Activated CD8-positive, alpha-beta T cell treated with anti-CD3 and anti-CD28 coated beads for 36 hours (primary cell): ENCODE measurements at regions not wholly inside any gene's neighbourhood (a gene's known extent, or its start where the extent isn't known, plus 50 kb on each side); places are given as distances from the start of the nearest gene placed in this dataset.

Source experiments
- ATAC-seq: fragments of 200-7000 bp; cut with Tn5 transposase; one replicate; pipeline ENCODE4 v1.10.0; 2021; ENCODE audit warnings: mild to moderate bottlenecking, moderate library complexity
- CTCF ChIA-PET: fragments of 350-600 bp; sonication (Branson Sonifier 250); formaldehyde crosslinking; loops from one replicate; lab custom pipeline; 2021; ENCODE audit warnings: antibody characterized with exemption; lab: Charles Lee
- POLR2A ChIA-PET: fragments of 350-600 bp; sonication (Branson Sonifier 250); formaldehyde crosslinking; loops from one replicate; lab custom pipeline; 2021; ENCODE audit warnings: antibody characterized with exemption; lab: Charles Lee
- DNase-seq: peaks from one replicate; pipeline ENCODE4 v3.0.0-alpha.2; 2020
- H3K27ac Mint-ChIP-seq: one replicate; pipeline ENCODE4 v1.8.0; 2021; ENCODE audit warnings: mild to moderate bottlenecking, mixed read lengths
- H3K27me3 Mint-ChIP-seq: one replicate; pipeline ENCODE4 v1.8.0; 2021; ENCODE audit warnings: mixed read lengths
- H3K36me3 Mint-ChIP-seq: one replicate; pipeline ENCODE4 v1.8.0; 2021; ENCODE audit warnings: low read depth, mixed read lengths
- H3K4me1 Mint-ChIP-seq: one replicate; pipeline ENCODE4 v1.8.0; 2021; ENCODE audit warnings: low read depth, mixed read lengths
- H3K4me3 Mint-ChIP-seq: one replicate; pipeline ENCODE4 v1.8.0; 2021; ENCODE audit warnings: mild to moderate bottlenecking, moderate library complexity, mixed read lengths
- H3K9me3 Mint-ChIP-seq: one replicate; pipeline ENCODE4 v1.8.0; 2021; ENCODE audit warnings: mixed read lengths
- intact Hi-C: fragments of 100-400 bp; cut with micrococcal nuclease; formaldehyde crosslinking; loops from one replicate; pipeline ENCODE4 v1.10.0; 2022
- TF ChIP-seq, protein P1 (sequence below): fragments of 200-600 bp; IDR thresholded peaks from one replicate; pipeline ENCODE4 v1.8.0; 2022; ENCODE audit warnings: antibody characterized with exemption, mild to moderate bottlenecking

DNA sequence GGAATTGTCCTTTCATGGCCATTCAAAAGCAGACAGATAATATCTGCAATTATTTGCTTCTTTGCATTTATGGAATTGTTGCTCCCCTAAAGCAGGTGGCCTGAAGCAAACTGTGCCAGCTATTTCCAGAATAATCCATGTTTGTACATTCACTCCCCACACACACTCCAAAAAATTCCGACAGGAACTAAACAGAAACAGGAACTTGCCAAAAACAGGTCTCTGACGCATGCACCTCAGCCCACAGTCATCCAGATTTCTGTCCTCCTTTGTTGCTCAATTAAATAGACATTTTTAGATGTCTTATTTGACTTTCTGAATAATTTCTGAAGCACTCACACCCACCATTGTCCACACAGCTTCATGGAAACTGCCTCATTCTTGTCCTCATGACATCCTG is 71.5 kb upstream of the EDNRA start:
- ChIA-PET POLR2A (no interaction called here), CTCF (interaction anchor here (0.6 to 1.6 kb wide), 2 partner anchors 19 to 458 kb away, joined by 3 to 4 read pairs; no protein-coding TSS in a partner anchor)
- Mint-ChIP-seq H3K9me3 (peaks cover 4% of the 10 kb centered on the region), H3K27me3 (peaks cover 1% of the 10 kb centered on the region), H3K4me1 (no peaks in the 10 kb centered on the region), H3K36me3 (no peaks in the 10 kb centered on the region), H3K27ac (no peak overlapping the region), H3K4me3 (no peak overlapping the region)
- intact Hi-C loops, result no loop called here
- TF ChIP-seq, protein P1, sequence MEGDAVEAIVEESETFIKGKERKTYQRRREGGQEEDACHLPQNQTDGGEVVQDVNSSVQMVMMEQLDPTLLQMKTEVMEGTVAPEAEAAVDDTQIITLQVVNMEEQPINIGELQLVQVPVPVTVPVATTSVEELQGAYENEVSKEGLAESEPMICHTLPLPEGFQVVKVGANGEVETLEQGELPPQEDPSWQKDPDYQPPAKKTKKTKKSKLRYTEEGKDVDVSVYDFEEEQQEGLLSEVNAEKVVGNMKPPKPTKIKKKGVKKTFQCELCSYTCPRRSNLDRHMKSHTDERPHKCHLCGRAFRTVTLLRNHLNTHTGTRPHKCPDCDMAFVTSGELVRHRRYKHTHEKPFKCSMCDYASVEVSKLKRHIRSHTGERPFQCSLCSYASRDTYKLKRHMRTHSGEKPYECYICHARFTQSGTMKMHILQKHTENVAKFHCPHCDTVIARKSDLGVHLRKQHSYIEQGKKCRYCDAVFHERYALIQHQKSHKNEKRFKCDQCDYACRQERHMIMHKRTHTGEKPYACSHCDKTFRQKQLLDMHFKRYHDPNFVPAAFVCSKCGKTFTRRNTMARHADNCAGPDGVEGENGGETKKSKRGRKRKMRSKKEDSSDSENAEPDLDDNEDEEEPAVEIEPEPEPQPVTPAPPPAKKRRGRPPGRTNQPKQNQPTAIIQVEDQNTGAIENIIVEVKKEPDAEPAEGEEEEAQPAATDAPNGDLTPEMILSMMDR, result no peak
- DNase-seq (no peak), ATAC-seq (no peak)

DNA sequence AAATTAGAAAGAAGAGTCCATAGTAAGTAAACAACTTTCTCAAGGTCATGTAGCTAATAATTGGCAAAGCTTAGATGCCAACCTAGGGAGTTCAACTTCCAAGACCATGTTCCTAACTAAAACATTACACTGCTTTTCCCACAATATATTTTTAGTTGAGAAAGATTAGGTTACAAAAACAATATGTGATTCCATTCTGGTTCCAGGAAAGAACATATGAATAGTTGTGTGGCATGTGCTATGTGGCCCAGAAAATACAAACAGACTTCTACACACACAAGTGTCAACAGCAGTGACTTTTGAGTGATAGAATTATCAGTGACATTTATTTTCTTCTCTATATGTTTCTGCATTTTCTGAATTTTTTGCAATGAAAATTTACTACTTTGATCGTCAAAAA is 62.7 kb upstream of the EDNRA start:
- H3K27ac Mint-ChIP-seq, result no peak overlapping the region
- TF ChIP-seq, protein P1, result no peak
- POLR2A ChIA-PET, result no interaction called here
- peaks cover 1% of the 10 kb centered on the region for H3K9me3 Mint-ChIP-seq
- H3K27me3 Mint-ChIP-seq, result no peaks in the 10 kb centered on the region
- H3K4me1 Mint-ChIP-seq, result no peaks in the 10 kb centered on the region
- DNase-seq (no peak), ATAC-seq (no peak)
- intact Hi-C loops, result no loop called here
- H3K4me3 Mint-ChIP-seq, result no peak overlapping the region
- CTCF ChIA-PET, result no interaction called here
- H3K36me3 Mint-ChIP-seq, result no peaks in the 10 kb centered on the region

DNA sequence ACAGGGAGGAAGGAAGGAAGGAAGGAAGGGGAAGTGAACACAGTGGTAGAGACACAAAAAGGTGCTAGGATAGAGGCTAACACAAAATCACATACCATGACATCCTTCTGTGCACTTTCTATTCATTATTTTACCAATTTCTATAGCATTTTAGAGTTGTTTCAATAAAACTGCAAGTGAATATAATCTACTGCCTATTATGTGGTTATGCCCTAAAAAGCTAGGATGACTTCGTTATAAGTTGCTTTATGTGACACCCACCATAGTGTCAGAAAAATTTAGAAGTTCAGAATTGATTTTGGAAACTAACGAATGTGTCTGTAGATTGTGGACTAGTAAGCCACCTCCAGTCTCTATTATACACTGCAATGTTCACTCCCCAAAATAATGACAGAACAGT is 59.4 kb upstream of the EDNRA start:
- no peaks in the 10 kb centered on the region for H3K9me3 Mint-ChIP-seq
- POLR2A ChIA-PET, result no interaction called here
- no peak for ATAC-seq
- CTCF ChIA-PET, result no interaction called here
- H3K36me3 Mint-ChIP-seq, result no peaks in the 10 kb centered on the region
- DNase-seq, result no peak
- no peaks in the 10 kb centered on the region for H3K4me1 Mint-ChIP-seq
- intact Hi-C loops, result no loop called here
- H3K27me3 Mint-ChIP-seq, result no peaks in the 10 kb centered on the region
- TF ChIP-seq, protein P1, result no peak
- H3K27ac Mint-ChIP-seq, result no peak overlapping the region
- H3K4me3 Mint-ChIP-seq, result no peak overlapping the region

- Mint-ChIP-seq H3K4me1 (no peaks in the 10 kb centered on the region), H3K4me3 (no peak overlapping the region), H3K9me3 (no peaks in the 10 kb centered on the region), H3K27ac (no peak overlapping the region), H3K27me3 (no peaks in the 10 kb centered on the region), H3K36me3 (no peaks in the 10 kb centered on the region)
- CTCF ChIA-PET, result no interaction called here
- DNase-seq, result no peak
- ATAC-seq, result no peak
- TF ChIP-seq, protein P1, result no peak
- POLR2A ChIA-PET, result no interaction called here
- intact Hi-C loops, result no loop called here
Observed at GRCh38 chr4:147423229-147423628, 57.7 kb upstream of the EDNRA start.

GRCh38 chr4:147425019-147425418 is 55.9 kb upstream of the EDNRA start:
- H3K4me1 Mint-ChIP-seq, result no peaks in the 10 kb centered on the region
- no peak for DNase-seq
- intact Hi-C loops, result no loop called here

More at GRCh38 chr4:147425019-147425418, 55.9 kb upstream of the EDNRA start:
- Mint-ChIP-seq H3K36me3 (no peaks in the 10 kb centered on the region), H3K4me3 (no peak overlapping the region), H3K27ac (no peak overlapping the region), H3K9me3 (no peaks in the 10 kb centered on the region), H3K27me3 (no peaks in the 10 kb centered on the region)
- CTCF ChIA-PET, result no interaction called here
- POLR2A ChIA-PET, result no interaction called here
- TF ChIP-seq, protein P1, result no peak
- no peak for ATAC-seq
